A172 (cell line): ENCODE measurements at regions not wholly inside any gene's neighbourhood (a gene's known extent, or its start where the extent isn't known, plus 50 kb on each side); places are given as distances from the start of the nearest gene placed in this dataset.
"Not testable (repeated sequence)": the region's sequence is repeated elsewhere in the genome, so short reads cannot be mapped to it uniquely, and the experiment has no call there.

Source experiments
- DNase-seq: peaks from one replicate; pipeline ENCODE4 v3.0.0-alpha.2; 2015; ENCODE audit warnings: low spot score

DNA sequence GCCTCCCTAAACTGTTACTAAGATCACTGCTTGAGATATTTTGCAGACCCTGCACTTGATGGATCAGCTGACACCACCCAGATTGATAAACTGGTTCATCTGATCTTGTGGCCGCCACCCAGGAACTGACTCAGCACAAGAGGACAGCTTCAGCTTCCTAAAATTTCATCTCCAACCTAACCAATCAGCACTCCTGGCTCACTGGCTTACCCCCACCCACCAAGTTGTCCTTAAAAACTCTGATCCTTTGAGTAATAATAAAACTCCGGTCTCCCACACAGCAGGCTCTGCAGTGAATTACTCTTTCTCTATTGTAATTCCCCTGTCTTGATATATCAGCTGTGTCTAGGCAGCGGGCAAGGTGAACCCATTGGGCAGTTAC is 174.8 kb downstream of the UTP18 start:
- peak; percentile 85 for DNase-seq

DNA sequence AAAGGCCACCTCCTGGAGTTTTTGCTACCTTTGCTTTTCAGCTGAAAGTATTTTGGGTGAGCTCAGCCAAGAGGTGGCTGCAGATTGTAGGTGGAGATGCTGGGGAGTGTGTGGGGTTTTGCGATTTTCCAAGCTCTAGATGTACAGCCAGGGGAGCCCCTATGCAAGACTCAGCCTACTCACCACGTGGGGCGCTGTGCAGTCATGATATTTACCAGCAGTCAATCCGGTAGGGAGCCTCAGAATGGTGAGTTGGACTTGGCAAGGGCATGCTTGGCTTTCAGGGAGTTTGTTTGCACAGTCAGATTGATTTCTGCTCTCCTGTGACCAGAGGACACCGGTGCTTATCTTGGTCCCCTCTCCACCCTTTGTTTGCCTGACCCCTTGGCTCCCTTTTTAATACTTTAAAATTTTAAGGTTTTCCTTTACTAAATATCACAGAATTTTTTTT is 175.3 kb downstream of the UTP18 start:
- DNase-seq, result peak; percentile 95

DNA sequence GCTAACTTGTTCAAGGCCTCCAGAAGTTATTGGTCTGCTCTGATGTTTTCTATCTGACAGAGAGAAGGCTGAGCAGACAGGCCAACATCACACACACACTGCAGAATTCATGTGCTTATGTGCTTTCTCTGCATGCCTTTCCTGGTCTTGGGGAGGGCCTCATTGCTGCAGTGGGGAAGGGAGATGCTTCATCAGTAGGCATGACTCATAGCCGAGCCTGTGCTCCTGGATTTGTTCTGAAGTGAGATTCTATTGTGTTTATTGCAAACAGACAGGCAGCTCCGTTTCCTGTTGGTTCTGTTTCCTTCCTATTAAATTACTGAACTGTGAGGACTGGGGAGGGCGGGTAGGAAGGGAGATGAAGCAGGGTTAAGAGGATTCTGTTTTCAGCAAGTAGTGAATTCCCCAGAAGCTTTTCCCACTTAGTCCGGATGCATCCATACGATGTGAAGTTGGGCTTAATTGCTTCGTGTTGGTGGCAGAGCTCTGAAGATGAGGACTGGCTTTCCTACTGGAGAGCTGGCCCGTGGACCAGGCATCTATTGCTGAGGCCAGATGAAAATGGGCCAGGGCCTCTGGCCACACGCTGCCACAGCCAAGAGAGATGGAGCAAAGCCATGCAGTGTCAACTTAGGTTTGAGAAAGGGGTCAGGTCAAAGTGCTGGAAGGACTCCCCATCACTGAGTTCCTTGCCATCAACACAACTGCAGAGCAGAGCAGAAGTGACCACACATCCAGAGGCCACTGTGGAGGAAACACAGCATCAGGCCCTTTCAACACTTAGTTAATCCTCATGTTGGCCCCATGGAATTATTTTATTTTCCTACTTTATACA is 179.3 kb downstream of the UTP18 start:
- peak; percentile 90 for DNase-seq

DNA sequence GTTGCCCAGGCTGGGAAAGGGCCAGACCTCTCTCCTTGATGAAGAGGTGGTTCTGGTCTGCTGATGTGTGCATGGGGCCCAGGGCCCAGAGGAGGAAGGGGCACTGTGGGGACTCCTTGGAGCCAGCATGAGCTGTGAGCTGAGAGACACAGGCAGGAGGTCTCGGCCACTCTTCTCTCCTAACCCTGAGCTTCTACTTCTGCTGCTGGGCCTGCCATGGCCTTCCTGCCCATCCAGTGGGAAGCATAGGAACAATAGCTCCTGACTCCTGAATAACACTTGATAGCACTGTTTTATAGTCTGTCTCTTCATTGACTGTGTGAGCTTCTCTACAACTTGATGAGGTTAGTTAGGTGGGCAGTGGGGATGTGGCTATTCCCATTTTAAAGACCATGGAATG is 181.1 kb downstream of the UTP18 start:
- no peak for DNase-seq

DNA sequence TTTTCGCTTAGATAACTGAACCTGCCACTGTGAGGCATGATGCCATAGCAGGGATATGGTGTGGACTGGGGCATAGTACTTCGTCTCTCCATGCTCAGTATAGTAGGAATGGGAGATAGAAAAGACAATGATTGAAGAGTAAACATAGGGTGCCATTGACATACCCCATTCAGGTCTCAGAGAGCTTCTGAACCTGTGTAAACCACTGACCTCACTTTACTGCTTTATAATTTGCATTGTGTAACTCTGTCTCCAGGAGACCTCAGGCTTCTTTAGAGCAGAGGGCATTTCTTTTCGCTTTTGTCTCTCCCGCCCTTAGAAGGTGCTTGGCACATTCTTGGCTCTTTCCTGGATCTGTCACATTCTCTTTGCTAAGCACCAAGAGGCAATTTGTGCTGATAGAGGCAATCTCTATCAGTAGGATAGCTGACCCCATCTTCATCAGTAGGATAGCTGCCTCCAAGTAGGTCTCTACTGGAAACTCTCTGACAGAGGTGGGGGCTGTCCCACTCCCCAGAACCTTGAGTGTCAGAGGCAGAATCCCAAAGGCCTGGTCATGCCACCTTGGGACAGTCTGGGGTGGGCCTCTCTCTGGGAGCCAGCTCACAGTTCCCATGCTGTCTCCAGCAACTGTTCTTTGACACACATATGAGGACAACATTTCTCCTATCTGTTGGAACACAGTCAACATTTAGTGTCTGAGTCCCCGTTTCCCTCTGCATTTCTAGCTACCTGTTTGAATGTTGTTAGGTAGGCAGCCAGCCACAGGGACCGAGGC is 181.9 kb downstream of the UTP18 start:
- no peak for DNase-seq

DNA sequence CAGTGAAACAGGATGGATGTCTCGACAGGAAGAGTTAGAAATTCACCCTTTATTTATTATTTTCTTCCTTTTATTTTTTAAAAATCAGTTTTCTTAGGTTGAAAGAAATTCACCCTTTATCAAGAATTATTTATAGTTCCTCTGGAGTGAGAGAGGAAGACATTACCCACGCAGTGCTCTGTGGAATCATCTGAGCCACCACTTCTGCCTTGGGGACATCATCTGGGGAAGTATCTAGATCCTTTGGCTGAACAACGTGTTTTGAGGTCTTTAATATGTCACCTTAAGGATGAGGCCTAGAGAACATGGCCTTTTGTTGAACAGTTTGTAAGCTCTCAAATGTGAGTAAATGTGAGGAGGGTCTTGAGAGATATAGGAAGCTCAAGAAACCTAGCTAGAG is 183.3 kb downstream of the UTP18 start:
- no peak for DNase-seq

DNA sequence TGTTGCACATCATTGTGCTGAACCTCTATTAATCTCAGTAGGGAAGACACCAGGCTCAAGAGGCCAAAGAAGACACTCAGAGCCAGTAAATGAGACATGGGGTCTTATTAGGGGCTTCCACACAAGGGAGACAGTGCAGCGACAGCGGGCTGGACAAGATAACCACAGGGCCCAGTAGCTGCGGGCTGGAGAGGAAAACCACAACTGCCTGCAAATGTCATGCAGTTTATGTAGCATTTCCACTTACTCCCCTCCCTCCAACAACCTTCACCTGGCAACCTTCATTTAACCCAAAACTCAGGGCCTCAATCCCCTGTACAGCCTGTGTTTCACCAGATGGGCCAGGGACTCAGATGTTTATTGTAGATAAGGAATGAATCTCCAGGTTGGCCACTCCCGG is 185.6 kb downstream of the UTP18 start:
- no peak for DNase-seq

DNA sequence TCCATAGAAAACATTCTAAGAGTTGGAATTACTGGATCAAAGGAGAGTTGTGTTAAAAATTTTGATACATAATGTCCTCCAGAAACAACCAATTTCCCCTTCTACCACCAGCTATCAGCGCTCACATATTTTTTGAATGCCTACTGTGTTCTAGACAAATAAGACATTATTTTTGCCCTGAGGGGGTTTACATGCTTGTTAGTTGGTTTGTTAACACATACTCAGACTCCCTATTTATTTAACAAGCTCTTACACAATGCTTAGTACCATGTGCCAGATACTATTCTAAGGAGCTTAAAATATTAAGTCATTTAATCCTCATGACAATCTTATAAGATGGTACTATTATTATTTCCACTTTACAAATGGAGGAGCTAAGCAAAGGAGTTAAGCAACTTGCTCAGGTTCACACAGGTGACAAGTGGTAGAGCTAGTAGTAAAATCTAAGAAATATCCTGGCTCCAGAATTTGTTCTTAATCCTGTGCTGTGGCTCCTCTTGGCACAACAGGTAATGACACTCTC is 194.2 kb downstream of the UTP18 start:
- DNase-seq, result no peak

DNA sequence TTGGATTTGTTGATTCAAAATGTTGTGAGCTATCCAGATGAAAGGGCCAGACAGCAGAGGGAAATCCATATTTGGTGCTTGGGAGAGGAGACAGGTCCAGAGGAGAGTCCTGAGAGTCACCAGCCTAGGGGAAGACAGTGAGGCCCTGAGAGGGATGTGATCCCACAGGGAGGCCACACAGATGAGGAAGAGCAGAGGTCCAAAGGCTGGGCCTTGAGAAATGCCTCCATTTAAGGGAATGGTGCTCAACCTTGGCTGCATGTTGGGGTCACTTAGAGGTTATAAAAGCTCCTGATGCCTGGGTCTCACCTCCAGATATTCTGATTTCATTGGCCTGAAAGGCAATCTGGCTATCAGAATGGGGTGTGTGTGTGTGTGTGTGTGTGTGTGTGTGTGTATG is 194.9 kb downstream of the UTP18 start:
- no peak for DNase-seq

DNA sequence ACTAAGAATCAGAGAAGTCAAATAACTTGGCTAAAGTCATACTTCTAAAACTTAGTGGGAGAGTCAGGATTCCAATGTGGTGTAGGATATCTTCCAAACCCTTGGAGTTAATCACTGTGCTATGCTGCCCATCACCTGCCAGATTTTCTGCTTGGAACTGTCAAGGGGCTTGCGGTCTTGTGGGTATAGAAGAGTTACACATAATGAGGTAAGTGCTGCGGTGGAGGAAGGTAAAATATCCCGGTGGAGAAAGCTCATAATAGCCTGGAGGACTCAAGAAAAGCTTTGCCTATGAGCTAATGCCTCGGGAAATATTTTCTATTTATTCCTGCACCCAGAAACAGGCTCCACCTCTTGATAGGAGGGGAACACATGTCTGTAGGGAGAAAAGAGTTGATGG is 195.6 kb downstream of the UTP18 start:
- peak; percentile 41 for DNase-seq

DNA sequence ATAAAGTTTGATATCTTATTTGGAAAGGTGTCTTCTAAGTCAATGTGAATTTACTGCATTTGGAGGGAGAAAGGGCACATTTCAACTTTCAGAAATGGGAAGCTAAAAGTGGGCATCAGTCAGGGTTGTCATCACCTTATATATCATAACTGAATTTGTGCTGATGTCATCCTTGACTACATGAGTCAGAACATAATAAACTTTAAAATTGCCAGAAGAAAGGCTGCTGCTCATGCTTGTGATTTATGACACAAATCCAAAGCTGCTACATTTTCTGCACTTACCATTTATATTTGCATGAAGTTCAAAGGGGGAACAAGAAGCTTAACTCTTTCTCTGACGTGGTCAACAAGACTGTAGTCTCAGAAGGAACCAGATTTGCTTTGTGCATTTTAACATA is 196.6 kb downstream of the UTP18 start:
- peak; percentile 41 for DNase-seq

DNA sequence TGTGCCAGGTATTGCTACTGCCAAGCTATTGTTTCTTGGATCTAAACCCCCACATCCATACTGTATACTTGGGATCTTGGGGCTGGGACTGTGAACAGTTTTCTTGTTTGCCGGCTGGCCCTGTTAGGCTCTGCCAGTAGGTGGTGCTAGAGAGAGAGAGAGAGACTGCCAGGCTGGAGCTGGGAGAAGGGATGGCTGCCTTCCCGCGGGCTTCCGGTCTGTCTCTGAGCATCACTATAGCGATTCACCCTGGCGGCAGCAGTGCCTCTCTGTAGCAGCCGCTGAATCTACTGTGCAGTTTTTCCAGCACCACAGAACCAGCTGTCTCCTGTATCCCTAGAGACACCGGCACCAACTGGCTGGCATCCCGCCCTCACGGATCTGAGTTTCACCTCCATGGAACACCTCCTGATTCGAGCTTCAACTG is 201.2 kb downstream of the UTP18 start:
- DNase-seq, result peak; percentile 85

DNA sequence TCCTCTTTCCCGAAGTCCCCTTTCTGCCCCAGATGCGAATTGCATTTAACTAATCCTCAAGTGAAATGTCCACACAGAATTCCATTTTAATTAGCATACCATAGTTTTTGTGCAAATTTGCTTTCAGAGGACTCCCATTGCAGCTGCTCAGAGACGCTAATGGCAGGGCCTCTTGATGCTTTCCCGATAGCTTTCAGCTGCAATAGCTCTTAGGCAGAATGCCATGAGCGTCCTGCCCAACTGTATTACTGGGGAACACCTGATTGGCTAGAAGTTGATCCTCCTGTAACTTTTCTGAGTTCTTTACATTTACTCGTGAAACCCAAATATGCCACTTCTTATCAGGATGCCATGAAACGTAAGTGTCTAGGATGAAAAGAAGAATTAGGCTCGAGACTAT is 203.0 kb downstream of the UTP18 start:
- DNase-seq, result no peak

DNA sequence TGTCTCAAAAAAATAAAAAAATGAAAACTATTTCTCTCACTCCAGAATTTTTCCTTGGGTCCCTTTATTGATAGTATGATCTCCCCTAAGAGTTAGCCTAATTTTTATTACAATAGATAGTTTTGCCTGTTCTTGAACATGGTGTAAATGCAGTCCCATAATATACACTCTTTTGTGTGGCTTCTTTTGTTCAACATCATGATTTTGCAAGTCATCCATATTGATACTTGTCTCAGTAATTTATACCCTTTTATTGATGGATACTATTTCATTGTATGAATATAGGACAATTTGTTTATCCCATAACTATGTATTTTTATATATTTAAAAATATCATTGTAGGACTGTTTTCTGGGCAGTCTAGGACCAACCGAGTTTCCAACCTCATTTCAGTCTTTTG is 207.0 kb downstream of the UTP18 start:
- no peak for DNase-seq

DNA sequence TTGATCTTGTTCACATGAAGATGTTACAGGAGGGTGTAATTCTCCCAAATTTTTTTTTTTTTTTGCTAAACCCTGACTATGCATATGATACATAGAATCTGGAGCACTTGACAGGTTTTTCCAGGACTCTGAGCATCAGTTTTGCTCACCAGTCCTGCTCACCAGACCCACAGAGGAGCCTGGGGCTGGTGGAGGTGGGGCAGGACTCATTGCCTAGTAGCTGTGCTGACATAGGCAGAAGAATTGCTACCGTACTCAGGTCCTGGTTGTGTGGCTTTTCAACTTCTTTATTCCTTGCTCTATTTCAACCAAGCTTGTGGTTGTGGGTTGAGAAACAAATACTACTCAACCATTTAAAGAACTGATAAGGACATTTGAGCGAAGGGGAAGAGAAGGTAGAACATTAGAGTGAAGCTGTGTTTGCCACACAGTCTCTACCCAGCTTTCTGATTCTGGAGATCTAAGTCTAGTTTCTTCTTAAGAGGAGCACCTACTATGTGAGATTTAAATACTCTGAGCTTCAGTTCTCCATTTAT is 212.4 kb downstream of the UTP18 start:
- no peak for DNase-seq

DNA sequence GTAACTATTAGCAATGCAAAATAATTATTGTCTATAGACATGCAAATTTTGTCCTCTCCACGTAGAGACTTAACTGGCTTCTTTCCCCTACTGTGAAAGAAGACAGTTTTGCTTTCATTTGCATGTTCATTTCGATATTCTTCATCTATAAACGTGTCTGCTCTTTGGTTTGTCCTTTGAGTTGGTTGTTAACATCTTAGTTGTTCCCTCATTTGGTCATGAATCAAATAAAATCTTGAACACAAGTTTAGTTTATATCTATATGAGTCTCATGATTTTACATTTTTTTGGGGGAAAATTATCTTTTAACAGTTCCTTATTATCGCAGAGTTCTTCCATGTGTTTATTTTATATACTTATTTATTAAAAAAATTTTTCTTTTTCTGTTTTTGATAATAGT is 214.4 kb downstream of the UTP18 start:
- no peak for DNase-seq

DNA sequence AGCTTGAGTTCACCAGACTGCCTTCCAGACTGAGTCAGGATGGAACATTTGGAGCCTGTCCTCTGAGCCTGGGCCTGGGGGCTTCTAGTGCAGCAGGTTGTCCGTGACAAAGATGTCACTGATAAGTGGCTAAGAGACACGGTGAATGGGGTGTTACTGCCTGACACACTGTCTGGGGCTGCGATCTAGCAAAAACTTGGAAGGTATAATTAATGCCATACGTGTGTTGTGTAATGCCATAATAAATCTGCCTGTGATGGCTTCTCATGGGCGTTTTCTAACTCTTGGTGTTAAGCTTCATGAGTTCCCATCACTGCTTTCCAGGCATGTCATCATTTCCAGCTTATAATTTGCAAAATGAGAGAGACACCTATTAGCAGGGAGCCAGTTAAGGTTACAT is 215.4 kb downstream of the UTP18 start:
- no peak for DNase-seq

DNA sequence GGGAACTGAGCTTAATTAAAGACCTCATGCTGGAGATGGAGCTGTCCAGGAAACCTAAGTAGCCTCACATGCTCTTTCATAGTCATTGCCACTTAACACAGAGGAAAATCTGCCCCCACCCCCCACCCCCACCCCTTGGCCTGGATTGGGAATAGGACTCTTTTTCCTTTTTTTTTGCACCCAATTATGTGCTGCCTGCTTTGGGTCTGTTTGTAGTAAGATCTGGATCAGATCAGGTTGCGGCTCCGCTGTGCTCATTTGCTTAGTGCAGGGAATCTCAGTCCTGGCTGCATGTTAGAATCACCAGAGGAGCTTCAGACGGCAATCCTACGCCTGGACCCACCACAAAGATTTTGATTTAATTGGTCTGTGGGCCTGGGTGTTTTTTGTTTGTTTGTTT is 219.0 kb downstream of the UTP18 start:
- DNase-seq, result no peak

DNA sequence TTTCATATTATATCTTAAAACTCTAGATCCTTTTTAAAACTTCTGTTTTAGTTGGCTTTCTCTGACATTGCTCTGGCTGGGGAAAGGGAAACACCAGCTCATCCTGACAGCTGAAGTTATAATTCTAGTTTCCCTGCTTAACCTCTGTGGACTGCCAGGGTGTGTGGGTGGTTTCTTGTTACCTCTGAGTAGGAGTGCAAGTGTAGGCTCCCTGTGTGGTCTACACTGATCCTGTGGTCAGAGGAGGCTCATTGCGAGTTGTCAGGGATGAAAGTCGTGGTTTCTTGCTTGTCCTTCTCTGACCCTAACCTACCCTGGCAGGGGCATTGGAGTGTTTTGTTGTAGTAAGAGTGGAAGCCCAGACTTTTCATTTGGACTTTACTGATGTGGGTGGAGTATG is 221.0 kb downstream of the UTP18 start:
- DNase-seq, result no peak

DNA sequence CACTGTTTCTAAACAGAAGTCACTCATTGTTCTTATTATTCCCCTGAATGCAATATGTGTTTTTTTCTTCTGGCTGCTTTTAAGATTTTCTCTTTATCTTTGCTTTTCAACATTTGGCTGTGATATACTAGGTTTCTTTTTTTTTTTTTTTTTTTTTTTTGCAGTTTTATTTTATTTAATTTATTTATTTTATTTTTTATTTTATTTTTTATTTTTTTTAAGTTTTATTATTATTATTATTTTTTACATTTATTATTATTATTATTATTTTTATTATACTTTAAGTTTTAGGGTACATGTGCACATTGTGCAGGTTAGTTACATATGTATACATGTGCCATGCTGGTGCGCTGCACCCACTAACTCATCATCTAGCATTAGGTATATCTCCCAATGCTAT is 221.9 kb downstream of the UTP18 start:
- DNase-seq, result not testable (repeated sequence)

DNA sequence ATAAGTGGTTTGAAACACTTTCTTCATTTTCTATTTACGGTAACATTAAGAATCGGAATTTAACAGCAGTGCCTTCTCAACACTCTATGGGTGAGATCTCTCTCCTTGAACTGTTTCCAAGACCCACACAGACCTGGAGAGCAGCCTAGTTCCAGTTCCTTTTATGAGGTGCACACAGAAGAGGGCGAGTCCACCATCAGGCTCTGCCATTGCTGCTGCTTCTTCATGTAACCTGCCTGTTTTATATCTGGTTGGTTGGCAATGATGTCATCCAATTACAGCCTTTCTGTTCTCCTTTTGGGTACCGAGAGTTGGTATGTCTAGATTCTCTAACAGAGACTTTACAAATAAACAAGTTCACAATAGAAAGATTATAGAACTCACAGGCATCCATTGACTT is 225.7 kb downstream of the UTP18 start:
- DNase-seq, result no peak

DNA sequence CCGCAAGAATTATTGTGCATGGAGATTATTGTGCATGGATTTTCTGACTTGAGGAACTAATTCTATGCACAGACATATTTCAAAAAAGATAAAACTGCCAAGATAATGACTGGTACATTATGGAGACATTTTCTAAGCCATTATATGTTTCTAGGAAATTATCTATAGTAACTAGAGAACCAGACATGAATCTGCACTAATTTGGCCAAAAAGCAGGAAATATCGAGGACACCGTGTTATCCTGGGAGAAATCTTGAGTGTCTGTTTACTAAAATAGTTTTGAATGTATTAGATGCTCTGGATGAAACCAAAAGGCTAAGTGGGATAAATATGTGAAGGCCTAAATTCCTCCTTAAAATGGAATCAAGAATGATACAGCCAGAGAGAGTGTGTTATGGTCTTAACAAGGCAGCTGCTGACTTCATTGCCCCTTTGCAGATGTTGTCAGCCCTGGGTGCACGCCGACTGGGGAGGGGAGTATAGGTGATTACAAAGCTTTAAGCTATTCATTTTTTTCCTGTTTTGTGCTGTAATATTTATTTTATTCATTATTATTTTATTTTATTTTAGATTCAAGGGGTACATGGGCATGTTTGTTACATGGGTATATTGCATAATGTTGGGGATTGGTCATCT is 226.7 kb downstream of the UTP18 start:
- no peak for DNase-seq
